ENCODE measurements at regions not wholly inside any gene's neighbourhood (a gene's known extent, or its start where the extent isn't known, plus 50 kb on each side); places are given as distances from the start of the nearest gene placed in this dataset.

GRCh38 chr9:93801581-93802284 is 153.4 kb downstream of the BARX1 start:
- BruUV-seq (replicated peaks): no TSS peak
- no peak for DNase-seq (ENCODE audit: low spot score)
- intact Hi-C loops (cut with micrococcal nuclease; ENCODE audit: unreplicated experiment): no loop called here
- TF ChIP-seq CTCF (conservative IDR thresholded peaks at IDR 0.05; ENCODE audit: low read depth, low read length) (no peak), EZH2 (IDR thresholded peaks at IDR 0.05; ENCODE audit: borderline replicate concordance, low read depth, low read length, poor library complexity, severe bottlenecking) (no peak)
- CTCF ChIA-PET: no interaction called here
- no peaks in the 10 kb centered on the region for H3K36me3 ChIP-seq (ENCODE audit: insufficient read depth, low read length, poor library complexity, severe bottlenecking)
- H3K4me3 ChIP-seq (ENCODE audit: low read depth, low read length, poor library complexity, severe bottlenecking): no peak overlapping the region
- POLR2A ChIA-PET (ENCODE audit: low non-redundant PET): no interaction called here
- H3K9me3 ChIP-seq (ENCODE audit: low read depth, low read length, poor library complexity, severe bottlenecking): no peaks in the 10 kb centered on the region
- H3K27ac ChIP-seq (ENCODE audit: low read depth, low read length, poor library complexity, severe bottlenecking): no peak overlapping the region
- H3K4me1 ChIP-seq (ENCODE audit: insufficient read depth, low read length, poor library complexity, severe bottlenecking): no peaks in the 10 kb centered on the region
- no peaks in the 10 kb centered on the region for H3K27me3 ChIP-seq (replicated peaks; ENCODE audit: insufficient read depth, low read depth, low read length, poor library complexity)

DNA sequence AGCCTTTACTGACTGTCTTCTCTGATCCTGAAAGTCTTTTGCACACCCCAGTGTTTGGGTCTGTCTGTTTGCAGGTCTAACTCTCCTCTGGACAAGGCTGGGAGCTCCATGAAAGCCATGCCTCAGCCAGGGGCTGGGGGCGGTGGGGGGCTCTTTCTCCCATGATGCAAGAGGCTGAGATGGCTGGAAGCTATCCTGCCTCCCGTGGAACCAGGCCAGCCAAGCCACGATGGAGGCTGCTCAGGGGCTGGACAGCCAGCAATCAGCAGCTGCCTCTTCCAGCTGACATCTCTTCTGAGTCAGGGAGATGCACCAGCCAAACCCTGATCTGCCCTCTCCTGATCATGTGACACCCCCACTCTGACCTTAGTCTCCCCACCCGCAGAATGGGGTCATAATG is 154.0 kb downstream of the BARX1 start:
- no TSS peak for BruUV-seq (replicated peaks)
- Histone ChIP-seq H3K36me3 (ENCODE audit: insufficient read depth, low read length, poor library complexity, severe bottlenecking) (no peaks in the 10 kb centered on the region), H3K9me3 (ENCODE audit: low read depth, low read length, poor library complexity, severe bottlenecking) (no peaks in the 10 kb centered on the region), H3K4me3 (ENCODE audit: low read depth, low read length, poor library complexity, severe bottlenecking) (no peak overlapping the region), H3K27me3 (replicated peaks; ENCODE audit: insufficient read depth, low read depth, low read length, poor library complexity) (no peaks in the 10 kb centered on the region), H3K4me1 (ENCODE audit: insufficient read depth, low read length, poor library complexity, severe bottlenecking) (no peaks in the 10 kb centered on the region), H3K27ac (ENCODE audit: low read depth, low read length, poor library complexity, severe bottlenecking) (no peak overlapping the region)
- DNase-seq (ENCODE audit: low spot score): no peak
- CTCF ChIA-PET: no interaction called here
- TF ChIP-seq CTCF (conservative IDR thresholded peaks at IDR 0.05; ENCODE audit: low read depth, low read length) (no peak), EZH2 (IDR thresholded peaks at IDR 0.05; ENCODE audit: borderline replicate concordance, low read depth, low read length, poor library complexity, severe bottlenecking) (no peak)
- POLR2A ChIA-PET (ENCODE audit: low non-redundant PET): no interaction called here
- intact Hi-C loops (cut with micrococcal nuclease; ENCODE audit: unreplicated experiment): no loop called here

DNA sequence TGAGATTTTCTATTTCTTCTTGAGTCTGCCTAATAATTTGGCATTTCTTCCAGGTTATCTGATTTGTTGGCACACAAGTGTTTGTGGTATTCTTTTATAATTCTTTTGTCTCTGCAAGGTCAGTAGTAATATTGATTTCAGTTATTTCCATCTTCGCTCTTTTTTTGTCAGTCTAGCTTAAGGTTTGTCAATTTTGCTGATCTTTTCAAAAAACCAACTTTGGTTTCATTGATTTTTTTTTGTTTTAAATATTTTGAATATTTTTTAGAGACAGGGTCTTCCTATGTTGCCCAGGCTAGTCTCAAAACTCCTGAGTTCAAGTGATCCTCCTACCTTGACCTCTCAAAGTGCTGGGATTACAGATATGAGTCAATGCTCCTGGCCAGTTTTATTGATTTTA is 162.8 kb downstream of the BARX1 start:
- Histone ChIP-seq H3K36me3 (ENCODE audit: insufficient read depth, low read length, poor library complexity, severe bottlenecking) (no peaks in the 10 kb centered on the region), H3K9me3 (ENCODE audit: low read depth, low read length, poor library complexity, severe bottlenecking) (no peaks in the 10 kb centered on the region), H3K27ac (ENCODE audit: low read depth, low read length, poor library complexity, severe bottlenecking) (no peak overlapping the region), H3K27me3 (replicated peaks; ENCODE audit: insufficient read depth, low read depth, low read length, poor library complexity) (no peaks in the 10 kb centered on the region), H3K4me3 (ENCODE audit: low read depth, low read length, poor library complexity, severe bottlenecking) (no peak overlapping the region), H3K4me1 (ENCODE audit: insufficient read depth, low read length, poor library complexity, severe bottlenecking) (no peaks in the 10 kb centered on the region)
- TF ChIP-seq CTCF (conservative IDR thresholded peaks at IDR 0.05; ENCODE audit: low read depth, low read length) (no peak), EZH2 (IDR thresholded peaks at IDR 0.05; ENCODE audit: borderline replicate concordance, low read depth, low read length, poor library complexity, severe bottlenecking) (no peak)
- POLR2A ChIA-PET (ENCODE audit: low non-redundant PET): no interaction called here
- CTCF ChIA-PET: no interaction called here
- no peak for DNase-seq (ENCODE audit: low spot score)
- intact Hi-C loops (cut with micrococcal nuclease; ENCODE audit: unreplicated experiment): no loop called here
- BruUV-seq (replicated peaks): no TSS peak

All from A673 (cell line).